Tibial nerve (tissue), 3 donors: ENCODE measurements at regions not wholly inside any gene's neighbourhood (a gene's known extent, or its start where the extent isn't known, plus 50 kb on each side); places are given as distances from the start of the nearest gene placed in this dataset.

Source experiments
- CTCF ChIP-seq, 5 experiments: fragments of 200-600 bp in 3 of 5; fragments of 450-650 bp in 2 of 5; sonication (generic) in 3 of 5; IDR thresholded peaks; one replicate each; pipeline ENCODE4 v1.5.1; 2016 to 2019; ENCODE audit warnings: antibody characterized with exemption in 5 of 5, mild to moderate bottlenecking in 3 of 5, moderate library complexity in 2 of 5
- POLR2A ChIP-seq, 2 donors: fragments of 450-650 bp; IDR thresholded peaks; one replicate each; pipeline ENCODE4 v1.6.1; 2017; ENCODE audit warnings: antibody characterized with exemption in 2 of 2, mild to moderate bottlenecking in 2 of 2, moderate library complexity in 2 of 2

GRCh38 chr6:141736104-141736503 is 396.6 kb upstream of the GJE1 start:
- TF ChIP-seq POLR2A (IDR thresholded peaks at IDR 0.05): no peak
- TF ChIP-seq CTCF (IDR thresholded peaks at IDR 0.05): no peak
